IgD-negative memory B cell (primary cell): ENCODE measurements at regions not wholly inside any gene's neighbourhood (a gene's known extent, or its start where the extent isn't known, plus 50 kb on each side); places are given as distances from the start of the nearest gene placed in this dataset.

Experiments used
- H3K27ac Mint-ChIP-seq, 3 donors: one replicate each; pipeline ENCODE4 v1.8.0; 2020 to 2022; ENCODE audit warnings: mild to moderate bottlenecking in 3 of 3, mixed read lengths in 3 of 3, moderate library complexity in 1 of 3
- H3K27me3 Mint-ChIP-seq: one replicate; pipeline ENCODE4 v1.8.0; 2021; ENCODE audit warnings: mixed read lengths
- H3K36me3 Mint-ChIP-seq: one replicate; pipeline ENCODE4 v1.8.0; 2020; ENCODE audit warnings: mild to moderate bottlenecking, mixed read lengths
- H3K4me1 Mint-ChIP-seq, 3 donors: one replicate each; pipeline ENCODE4 v1.8.0; 2020 to 2022; ENCODE audit warnings: mixed read lengths in 3 of 3, mild to moderate bottlenecking in 1 of 3
- H3K4me3 Mint-ChIP-seq, 4 donors: one replicate each; pipeline ENCODE4 v1.8.0; 2020 to 2022; ENCODE audit warnings: mild to moderate bottlenecking in 4 of 4, mixed read lengths in 4 of 4, moderate library complexity in 3 of 4
- H3K9me3 Mint-ChIP-seq, 3 donors: one replicate each; pipeline ENCODE4 v1.8.0; 2020 to 2021; ENCODE audit warnings: mixed read lengths in 3 of 3, mild to moderate bottlenecking in 1 of 3

- H3K27ac Mint-ChIP-seq, result no peak overlapping the region
- H3K4me1 Mint-ChIP-seq, result no peaks in the 10 kb centered on the region
- H3K36me3 Mint-ChIP-seq, result no peaks in the 10 kb centered on the region
- H3K27me3 Mint-ChIP-seq, result peaks cover 6% of the 10 kb centered on the region
- H3K9me3 Mint-ChIP-seq, result peaks cover 0 to 3% (median 3%) of the 10 kb centered on the region in 3 donors
- H3K4me3 Mint-ChIP-seq, result no peak overlapping the region
Measured at GRCh38 chr13:95352486-95352885, 51.2 kb upstream of the ABCC4 start.

GRCh38 chr13:95354156-95354555 is 52.9 kb upstream of the ABCC4 start:
- Mint-ChIP-seq H3K27me3 (peaks cover 8% of the 10 kb centered on the region), H3K36me3 (no peaks in the 10 kb centered on the region), H3K4me1 (no peaks in the 10 kb centered on the region), H3K9me3 (peaks cover 0 to 3% (median 0%) of the 10 kb centered on the region in 3 donors), H3K27ac (no peak overlapping the region), H3K4me3 (no peak overlapping the region)

- Mint-ChIP-seq H3K27me3 (peaks cover 9% of the 10 kb centered on the region), H3K4me1 (no peaks in the 10 kb centered on the region), H3K27ac (no peak overlapping the region), H3K4me3 (no peak overlapping the region), H3K9me3 (peaks cover 0 to 3% (median 0%) of the 10 kb centered on the region in 3 donors), H3K36me3 (no peaks in the 10 kb centered on the region)
Measured at GRCh38 chr13:95354680-95355487, 53.6 kb upstream of the ABCC4 start.

GRCh38 chr13:95355494-95355893 is 54.2 kb upstream of the ABCC4 start:
- Mint-ChIP-seq H3K4me3 (no peak overlapping the region), H3K36me3 (no peaks in the 10 kb centered on the region), H3K27ac (no peak overlapping the region), H3K9me3 (peaks cover 0 to 3% (median 0%) of the 10 kb centered on the region in 3 donors), H3K4me1 (no peaks in the 10 kb centered on the region), H3K27me3 (peaks cover 9% of the 10 kb centered on the region)

- Mint-ChIP-seq H3K4me1 (peaks cover 0 to 1% (median 0%) of the 10 kb centered on the region in 3 donors), H3K9me3 (peaks cover 0 to 3% (median 0%) of the 10 kb centered on the region in 3 donors)
Measured at GRCh38 chr13:95356916-95357315, 55.7 kb upstream of the ABCC4 start.

GRCh38 chr13:95357875-95358274 is 56.6 kb upstream of the ABCC4 start:
- Mint-ChIP-seq H3K27ac (no peak overlapping the region), H3K27me3 (peaks cover 15% of the 10 kb centered on the region), H3K4me3 (no peak overlapping the region), H3K4me1 (peaks cover 0 to 2% (median 0%) of the 10 kb centered on the region in 3 donors), H3K9me3 (peaks cover 0 to 3% (median 0%) of the 10 kb centered on the region in 3 donors), H3K36me3 (no peaks in the 10 kb centered on the region)

More at GRCh38 chr13:95356916-95357315, 55.7 kb upstream of the ABCC4 start:
- Mint-ChIP-seq H3K36me3 (no peaks in the 10 kb centered on the region), H3K4me3 (no peak overlapping the region), H3K27ac (no peak overlapping the region), H3K27me3 (peaks cover 12% of the 10 kb centered on the region)

- Mint-ChIP-seq H3K4me3 (no peak overlapping the region), H3K9me3 (peaks cover 0 to 3% (median 2%) of the 10 kb centered on the region in 3 donors), H3K27me3 (peaks cover 15% of the 10 kb centered on the region), H3K27ac (no peak overlapping the region), H3K4me1 (peaks cover 0 to 2% (median 0%) of the 10 kb centered on the region in 3 donors), H3K36me3 (no peaks in the 10 kb centered on the region)
Measured at GRCh38 chr13:95360052-95360451, 58.8 kb upstream of the ABCC4 start.

- peaks cover 13% of the 10 kb centered on the region for H3K27me3 Mint-ChIP-seq
- H3K36me3 Mint-ChIP-seq, result no peaks in the 10 kb centered on the region
- no peak overlapping the region for H3K4me3 Mint-ChIP-seq
- H3K4me1 Mint-ChIP-seq, result peaks cover 0 to 2% (median 0%) of the 10 kb centered on the region in 3 donors
- peaks cover 0 to 3% (median 2%) of the 10 kb centered on the region in 3 donors for H3K9me3 Mint-ChIP-seq
- H3K27ac Mint-ChIP-seq, result no peak overlapping the region
Measured at GRCh38 chr13:95360464-95361097, 59.3 kb upstream of the ABCC4 start.

- H3K4me3 Mint-ChIP-seq, result no peak overlapping the region
- H3K27me3 Mint-ChIP-seq, result peaks cover 9% of the 10 kb centered on the region
- no peaks in the 10 kb centered on the region for H3K36me3 Mint-ChIP-seq
- peaks cover 0 to 2% (median 0%) of the 10 kb centered on the region in 3 donors for H3K4me1 Mint-ChIP-seq
- no peak overlapping the region for H3K27ac Mint-ChIP-seq
- H3K9me3 Mint-ChIP-seq, result peaks cover 0 to 2% (median under 1%) of the 10 kb centered on the region in 3 donors
Measured at GRCh38 chr13:95361686-95362085, 60.4 kb upstream of the ABCC4 start.

- Mint-ChIP-seq H3K27me3 (peaks cover 9% of the 10 kb centered on the region), H3K9me3 (peaks cover 0 to 2% (median 0%) of the 10 kb centered on the region in 3 donors), H3K4me3 (no peak overlapping the region), H3K27ac (no peak overlapping the region), H3K36me3 (no peaks in the 10 kb centered on the region), H3K4me1 (peaks cover 0 to 2% (median 0%) of the 10 kb centered on the region in 3 donors)
Measured at GRCh38 chr13:95362666-95363065, 61.4 kb upstream of the ABCC4 start.

GRCh38 chr13:95367309-95367843 is 66.1 kb upstream of the ABCC4 start:
- Mint-ChIP-seq H3K9me3 (peaks cover 0 to 3% (median 2%) of the 10 kb centered on the region in 3 donors), H3K27me3 (peaks cover 2% of the 10 kb centered on the region), H3K4me3 (no peak overlapping the region), H3K27ac (no peak overlapping the region), H3K36me3 (no peaks in the 10 kb centered on the region), H3K4me1 (no peaks in the 10 kb centered on the region)

- Mint-ChIP-seq H3K27ac (no peak overlapping the region), H3K27me3 (no peaks in the 10 kb centered on the region), H3K4me1 (no peaks in the 10 kb centered on the region), H3K4me3 (no peak overlapping the region), H3K9me3 (peaks cover 0 to 3% (median 3%) of the 10 kb centered on the region in 3 donors), H3K36me3 (no peaks in the 10 kb centered on the region)
Measured at GRCh38 chr13:95368998-95369397, 67.7 kb upstream of the ABCC4 start.

GRCh38 chr13:95375706-95376105 is 74.5 kb upstream of the ABCC4 start:
- H3K27me3 Mint-ChIP-seq, result peaks cover 2% of the 10 kb centered on the region
- no peak overlapping the region for H3K4me3 Mint-ChIP-seq
- H3K4me1 Mint-ChIP-seq, result peaks cover 3 to 4% (median 3%) of the 10 kb centered on the region in 3 donors
- peaks cover 0 to 3% (median 0%) of the 10 kb centered on the region in 3 donors for H3K9me3 Mint-ChIP-seq
- H3K36me3 Mint-ChIP-seq, result no peaks in the 10 kb centered on the region
- no peak overlapping the region for H3K27ac Mint-ChIP-seq

- no peaks in the 10 kb centered on the region for H3K36me3 Mint-ChIP-seq
- H3K27me3 Mint-ChIP-seq, result peaks cover 6% of the 10 kb centered on the region
- H3K27ac Mint-ChIP-seq, result no peak overlapping the region
- peaks cover 5% of the 10 kb centered on the region in 3 donors for H3K4me1 Mint-ChIP-seq
- H3K4me3 Mint-ChIP-seq, result no peak overlapping the region
- H3K9me3 Mint-ChIP-seq, result no peaks in the 10 kb centered on the region
Measured at GRCh38 chr13:95378603-95379002, 77.4 kb upstream of the ABCC4 start.

GRCh38 chr13:95380468-95381211 is 79.4 kb upstream of the ABCC4 start:
- Mint-ChIP-seq H3K36me3 (no peaks in the 10 kb centered on the region), H3K27me3 (peaks cover 15% of the 10 kb centered on the region), H3K9me3 (no peaks in the 10 kb centered on the region), H3K4me1 (peaks cover 5% of the 10 kb centered on the region in 3 donors), H3K27ac (no peak overlapping the region), H3K4me3 (no peak overlapping the region)
